GM06990 (cell line): ENCODE measurements at regions not wholly inside any gene's neighbourhood (a gene's known extent, or its start where the extent isn't known, plus 50 kb on each side); places are given as distances from the start of the nearest gene placed in this dataset.

ENCODE experiments used
- DNase-seq: peaks from one replicate; pipeline ENCODE4 v3.0.0-alpha.2; 2011; ENCODE audit not compliant: insufficient read length; ENCODE audit errors: extremely low read depth
- H3K27me3 ChIP-seq: replicated peaks from 2 replicates; pipeline ENCODE4 v1.6.0; 2011; ENCODE audit warnings: low read length; ENCODE audit not compliant: control insufficient read depth, insufficient read depth
- H3K36me3 ChIP-seq: 2 replicates; pipeline ENCODE4 v1.5.1; 2011; ENCODE audit warnings: low read length; ENCODE audit not compliant: control insufficient read depth, insufficient read depth
- H3K4me3 ChIP-seq: replicated peaks from 2 replicates; pipeline ENCODE4 v1.5.1; 2011; ENCODE audit warnings: low read depth, mild to moderate bottlenecking, control low read depth, low read length
- CTCF ChIP-seq: IDR thresholded peaks from 2 replicates; pipeline ENCODE4 v1.5.1; 2011; ENCODE audit warnings: low read length, control low read depth, mild to moderate bottlenecking, inconsistent platforms; ENCODE audit not compliant: insufficient read depth, poor library complexity, severe bottlenecking

GRCh38 chr2:201568217-201568820, 75.0 kb downstream of the TMEM237 start:
- TF ChIP-seq CTCF, result no peak
- Histone ChIP-seq H3K27me3 (no peaks in the 10 kb centered on the region), H3K4me3 (no peak overlapping the region), H3K36me3 (no peaks in the 10 kb centered on the region)
- no peak for DNase-seq

- H3K27me3 ChIP-seq, result no peaks in the 10 kb centered on the region
- no peaks in the 10 kb centered on the region for H3K36me3 ChIP-seq
- DNase-seq, result peak; percentile 4
- H3K4me3 ChIP-seq, result no peak overlapping the region
- no peak for TF ChIP-seq CTCF
These were observed 84.1 kb downstream of the TMEM237 start for GRCh38 chr2:201559067-201559710.

- Histone ChIP-seq H3K36me3 (no peaks in the 10 kb centered on the region), H3K27me3 (no peaks in the 10 kb centered on the region), H3K4me3 (no peak overlapping the region)
- peak; percentile 4 for DNase-seq
- no peak for TF ChIP-seq CTCF
These were observed 84.6 kb downstream of the TMEM237 start for GRCh38 chr2:201558665-201559064.

GRCh38 chr2:201558232-201558631, 85.1 kb downstream of the TMEM237 start:
- no peaks in the 10 kb centered on the region for H3K27me3 ChIP-seq
- H3K4me3 ChIP-seq, result no peak overlapping the region
- TF ChIP-seq CTCF, result no peak
- no peak for DNase-seq
- no peaks in the 10 kb centered on the region for H3K36me3 ChIP-seq

GRCh38 chr2:201551901-201552300, 91.4 kb downstream of the TMEM237 start:
- Histone ChIP-seq H3K4me3 (no peak overlapping the region), H3K27me3 (no peaks in the 10 kb centered on the region), H3K36me3 (no peaks in the 10 kb centered on the region)
- no peak for DNase-seq
- no peak for TF ChIP-seq CTCF
